ENCODE measurements at regions not wholly inside any gene's neighbourhood (a gene's known extent, or its start where the extent isn't known, plus 50 kb on each side); places are given as distances from the start of the nearest gene placed in this dataset.

DNA sequence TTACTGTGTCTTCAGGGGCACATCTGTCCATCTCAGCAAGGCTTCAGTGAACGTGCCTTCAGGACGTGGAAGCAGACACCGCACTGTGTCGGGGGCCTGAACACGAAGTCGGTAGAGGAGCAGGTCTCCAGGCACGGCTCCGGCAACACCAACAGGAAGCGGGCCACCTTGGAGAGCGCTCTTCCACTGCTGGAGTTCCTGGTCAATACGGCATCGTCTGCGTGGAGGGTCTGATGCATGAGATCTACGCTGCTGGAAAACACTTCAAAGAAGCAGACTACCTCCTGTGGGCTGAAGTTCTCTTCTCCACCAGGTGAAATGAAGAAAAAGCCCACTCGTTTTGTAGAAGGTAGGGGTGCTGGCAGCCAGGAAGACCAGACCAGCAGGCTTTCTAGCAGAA, 69.3 kb upstream of the SLCO4A1 start:
- no peak overlapping the region for H2BK5ac ChIP-seq (ENCODE audit: low read depth, low read length, poor library complexity, severe bottlenecking)
- WGBS, 2 experiments (ENCODE audit: extremely low coverage in 2 of 2, insufficient read length in 1 of 2): 35% methylated on average over 4 of the region's 15 CpGs; no CpG with 5 or more reads in 1 of the 2 experiments
- no TSS peak for BruUV-seq (replicated peaks)
- no peaks in the 10 kb centered on the region for H3K9me1 ChIP-seq (ENCODE audit: insufficient read depth, low read length)
- no peak overlapping the region for H2AK5ac ChIP-seq (ENCODE audit: low read depth, low read length)
- H3K23ac ChIP-seq (ENCODE audit: low read depth, low read length): no peak overlapping the region
- DNase-seq: no peak
- no peak overlapping the region for H3K4ac ChIP-seq (ENCODE audit: low read depth, low read length)
- H2BK15ac ChIP-seq (ENCODE audit: low read depth, low read length): no peak overlapping the region
- H2BK120ac ChIP-seq (ENCODE audit: low read depth, low read length): no peak overlapping the region
- no peaks in the 10 kb centered on the region for H3K36me3 ChIP-seq (ENCODE audit: control insufficient read depth, insufficient read depth, low read length)
- no peak overlapping the region for H2AK9ac ChIP-seq (replicated peaks; ENCODE audit: low read depth, low read length, poor library complexity)
- in situ Hi-C loops (cut with MboI; ENCODE audit: low sequenced_read_pairs): no loop called here
- no peaks in the 10 kb centered on the region for H3K9me3 ChIP-seq (ENCODE audit: control insufficient read depth, insufficient read depth, low read length)
- ChIA-PET CTCF (no interaction called here), POLR2A (ENCODE audit: unreplicated experiment) (no interaction called here)
- H4K91ac ChIP-seq (ENCODE audit: insufficient read depth, low read depth, low read length): no peak overlapping the region
- H3K9ac ChIP-seq (ENCODE audit: low read depth, low read length): no peak overlapping the region
- no peak overlapping the region for H3K4me3 ChIP-seq (ENCODE audit: insufficient read depth, low read depth, low read length)
- TF ChIP-seq SMC3 (IDR thresholded peaks at IDR 0.05; ENCODE audit: low read depth, low read length): no peak
- TF ChIP-seq FOS (IDR thresholded peaks at IDR 0.05; ENCODE audit: low read depth, low read length): no peak
- TF ChIP-seq BHLHE40 (IDR thresholded peaks at IDR 0.05; ENCODE audit: low read depth, low read length): no peak
- TF ChIP-seq, protein P1, sequence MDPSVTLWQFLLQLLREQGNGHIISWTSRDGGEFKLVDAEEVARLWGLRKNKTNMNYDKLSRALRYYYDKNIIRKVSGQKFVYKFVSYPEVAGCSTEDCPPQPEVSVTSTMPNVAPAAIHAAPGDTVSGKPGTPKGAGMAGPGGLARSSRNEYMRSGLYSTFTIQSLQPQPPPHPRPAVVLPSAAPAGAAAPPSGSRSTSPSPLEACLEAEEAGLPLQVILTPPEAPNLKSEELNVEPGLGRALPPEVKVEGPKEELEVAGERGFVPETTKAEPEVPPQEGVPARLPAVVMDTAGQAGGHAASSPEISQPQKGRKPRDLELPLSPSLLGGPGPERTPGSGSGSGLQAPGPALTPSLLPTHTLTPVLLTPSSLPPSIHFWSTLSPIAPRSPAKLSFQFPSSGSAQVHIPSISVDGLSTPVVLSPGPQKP (IDR thresholded peaks at IDR 0.05; ENCODE audit: borderline replicate concordance, low read depth, low read length): no peak
- no peak for TF ChIP-seq POLR2A (IDR thresholded peaks at IDR 0.05; ENCODE audit: low read depth, low read length)
- TF ChIP-seq NFE2L2 (IDR thresholded peaks at IDR 0.05; ENCODE audit: low read depth, low read length): no peak
- TF ChIP-seq RAD21 (IDR thresholded peaks at IDR 0.05; ENCODE audit: low read length): no peak
- no peak for TF ChIP-seq RCOR1 (IDR thresholded peaks at IDR 0.05; ENCODE audit: insufficient replicate concordance, low read length)
- H3K18ac ChIP-seq (ENCODE audit: low read depth, low read length): no peak overlapping the region
- no peak for ATAC-seq (ENCODE audit: low read depth)
- H4K20me1 ChIP-seq (ENCODE audit: insufficient read depth, low read length): 0 out of 2 replicates have a peak, but pooled peaks cover 6% of the 10 kb centered on the region
- no peak overlapping the region for H4K5ac ChIP-seq (ENCODE audit: low read depth, low read length)
- H3K27ac ChIP-seq (ENCODE audit: insufficient read depth, low read length): no peak overlapping the region
- H3K27me3 ChIP-seq (ENCODE audit: control insufficient read depth, insufficient read depth, low read length): peaks cover 44% of the 10 kb centered on the region
- intact Hi-C loops (cut with micrococcal nuclease): no loop called here
- no peak overlapping the region for H4K8ac ChIP-seq (ENCODE audit: low read depth in 2 of 2, low read length in 2 of 2)
- no peak overlapping the region for H3K4me2 ChIP-seq (ENCODE audit: low read depth, low read length)
- H3K14ac ChIP-seq (replicated peaks; ENCODE audit: low read depth, low read length): no peak overlapping the region
- H3K56ac ChIP-seq (ENCODE audit: extremely low read depth, insufficient read depth, low read length): no peak overlapping the region
- no peak overlapping the region for H2BK20ac ChIP-seq (ENCODE audit: low read depth, low read length)
- H3K79me1 ChIP-seq (ENCODE audit: low read depth in 1 of 2, low read length in 2 of 2): no peaks in the 10 kb centered on the region
- H2AFZ ChIP-seq (replicated peaks; ENCODE audit: low read length, poor library complexity): no peak overlapping the region
- dilution Hi-C loops (cut with HindIII; ENCODE audit: low sequenced_read_pairs, unreplicated experiment): no loop called here
- no peaks in the 10 kb centered on the region for H3K4me1 ChIP-seq (ENCODE audit: control insufficient read depth, insufficient read depth, low read length)

Measured in IMR-90 (cell line).